ENCODE measurements at regions not wholly inside any gene's neighbourhood (a gene's known extent, or its start where the extent isn't known, plus 50 kb on each side); places are given as distances from the start of the nearest gene placed in this dataset.

- TF ChIP-seq CREB1 (IDR thresholded peaks at IDR 0.05; ENCODE audit: low read depth), result no peak
- no peak for TF ChIP-seq TCF12 (IDR thresholded peaks at IDR 0.05; ENCODE audit: low read depth)
Observed at GRCh38 chr10:107701943-107702342, 537.4 kb upstream of the SORCS1 start.

Data from Ishikawa (cell line).